HG03558 (cell line): ENCODE measurements at regions not wholly inside any gene's neighbourhood (a gene's known extent, or its start where the extent isn't known, plus 50 kb on each side); places are given as distances from the start of the nearest gene placed in this dataset.
"Not testable (repeated sequence)": the region's sequence is repeated elsewhere in the genome, so short reads cannot be mapped to it uniquely, and the experiment has no call there.

Source experiments
- ATAC-seq: cut with Tn5 transposase; IDR thresholded peaks from one replicate; pipeline ENCODE4 v1.9.1; 2021; ENCODE audit warnings: moderate number of reproducible peaks; ENCODE audit not compliant: unreplicated experiment; ENCODE audit errors: extremely low read depth

- ATAC-seq: no peak
Measured at GRCh38 chr13:97853550-97853949, 99.9 kb upstream of the IPO5 start.

GRCh38 chr13:97855570-97856303 is 97.7 kb upstream of the IPO5 start:
- no peak for ATAC-seq

DNA sequence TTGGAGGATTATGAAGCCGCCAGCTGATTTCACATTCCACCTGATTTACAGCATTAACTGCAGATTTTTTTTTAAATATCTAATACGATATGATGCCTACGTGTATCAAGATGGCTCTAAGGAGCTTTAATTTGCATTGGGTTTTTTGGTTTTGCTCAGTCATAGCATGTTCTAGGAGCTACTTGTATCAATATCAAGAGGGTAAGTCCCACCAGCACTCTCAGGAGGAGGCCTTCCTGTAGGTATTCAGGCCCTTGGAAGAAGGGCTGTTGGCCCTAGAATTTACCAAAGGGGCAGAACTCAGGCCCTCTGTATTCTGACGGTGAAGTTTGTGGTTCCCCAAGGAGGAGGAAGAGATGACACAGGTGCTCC is 97.2 kb upstream of the IPO5 start:
- ATAC-seq: no peak

GRCh38 chr13:97858161-97858560 is 95.3 kb upstream of the IPO5 start:
- no peak for ATAC-seq

DNA sequence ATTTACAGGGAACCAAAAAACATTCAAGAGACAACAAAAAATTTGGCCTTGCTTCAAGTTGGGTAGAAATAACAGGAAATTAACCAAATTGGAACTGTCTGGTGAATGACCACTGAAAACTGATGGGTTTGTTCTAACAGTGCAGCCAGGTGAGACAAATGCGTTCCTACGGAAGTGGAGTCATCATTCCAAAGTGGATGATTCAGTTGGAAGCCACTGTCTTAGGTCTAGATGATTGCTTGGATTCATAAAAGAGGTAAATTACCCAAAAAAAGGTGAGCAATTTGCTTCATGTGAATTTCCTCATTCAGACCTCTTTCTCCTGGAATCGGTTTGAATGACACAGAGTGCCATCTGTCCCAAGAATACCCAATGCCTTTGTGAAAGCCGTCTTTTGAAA is 87.1 kb upstream of the IPO5 start:
- no peak for ATAC-seq

- ATAC-seq: no peak
Measured at GRCh38 chr13:97866751-97867150, 86.7 kb upstream of the IPO5 start.

DNA sequence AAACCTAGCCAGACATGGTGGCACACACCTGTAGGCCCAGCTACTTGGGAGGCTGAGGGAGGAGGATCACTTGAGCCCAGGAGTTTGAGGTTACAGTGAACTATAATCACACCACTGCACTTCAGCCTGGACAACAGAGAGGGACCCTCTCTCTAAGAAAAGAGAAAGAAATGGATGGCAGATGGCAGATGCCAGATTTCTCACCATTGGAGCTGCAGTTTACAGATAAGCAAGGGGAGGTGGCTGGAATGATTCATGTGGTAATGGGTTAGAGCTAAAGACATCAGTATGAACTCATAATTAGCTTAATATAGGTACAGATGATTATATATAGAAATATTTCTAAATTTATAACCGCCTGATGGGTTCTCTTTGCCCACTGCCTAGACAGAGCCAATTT is 80.1 kb upstream of the IPO5 start:
- no peak for ATAC-seq

- no peak for ATAC-seq
Measured at GRCh38 chr13:97875218-97875617, 78.3 kb upstream of the IPO5 start.

DNA sequence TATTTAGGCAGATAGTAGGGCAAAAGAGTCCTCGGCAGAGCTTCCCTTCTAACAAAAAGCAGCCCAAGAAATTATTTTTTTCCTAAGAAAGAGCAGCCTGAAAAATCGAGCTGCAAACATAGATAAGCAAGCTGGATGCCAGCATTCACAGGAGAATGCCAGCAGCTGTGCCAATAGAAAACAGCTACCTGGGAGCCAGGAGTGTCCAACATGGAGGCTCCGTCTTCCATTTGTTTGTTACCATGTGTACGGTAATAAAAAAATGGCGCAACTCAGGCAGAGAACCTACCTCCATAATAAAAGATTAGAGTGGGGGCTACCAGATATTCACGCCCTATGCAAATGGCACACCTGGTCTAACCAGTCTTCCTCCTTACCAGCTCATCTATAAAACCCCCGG is 77.6 kb upstream of the IPO5 start:
- no peak for ATAC-seq

DNA sequence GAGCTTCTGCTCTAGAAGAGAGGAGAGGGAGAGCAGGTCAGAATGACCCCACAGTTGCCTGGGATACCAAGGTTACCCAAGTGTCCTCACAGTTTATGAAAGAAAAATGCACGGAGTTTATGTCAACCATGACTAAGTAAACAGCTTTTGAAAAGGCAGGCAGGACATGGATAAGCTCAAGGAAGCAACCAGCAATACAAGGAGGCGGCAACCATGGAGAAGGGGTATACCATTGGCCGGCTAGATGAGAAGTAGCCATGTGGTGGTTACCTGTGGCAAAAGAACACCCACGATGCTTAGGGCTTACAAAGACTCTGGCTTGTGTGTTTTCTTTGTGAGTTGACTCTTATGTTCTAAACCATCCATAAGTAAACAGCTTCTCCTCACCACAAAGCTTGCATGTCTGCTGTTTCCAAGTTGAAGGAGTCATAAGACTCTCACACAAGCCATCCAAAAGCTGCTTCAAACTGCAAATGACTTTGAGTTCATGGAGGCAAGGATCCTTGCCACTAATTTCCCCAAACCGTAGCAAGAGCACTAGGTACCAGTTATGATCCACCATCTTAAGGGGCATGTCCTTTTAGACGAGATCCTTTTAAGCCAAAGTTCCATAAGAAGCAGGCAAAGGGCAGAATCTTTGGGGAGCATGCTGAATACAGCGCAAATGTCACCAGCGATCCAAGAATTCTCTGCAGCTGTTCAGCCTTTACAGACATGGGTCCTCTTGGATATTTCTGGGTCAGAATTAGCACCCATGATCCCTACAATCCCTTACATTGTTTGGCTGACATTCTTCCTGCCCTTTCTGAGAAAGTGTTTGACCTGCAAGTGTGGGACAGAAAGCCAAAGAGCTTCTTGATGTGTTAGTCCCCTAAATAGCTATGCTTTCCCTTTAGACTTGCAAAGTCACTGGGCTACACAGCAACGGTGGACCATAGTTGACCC is 74.8 kb upstream of the IPO5 start:
- no peak for ATAC-seq

DNA sequence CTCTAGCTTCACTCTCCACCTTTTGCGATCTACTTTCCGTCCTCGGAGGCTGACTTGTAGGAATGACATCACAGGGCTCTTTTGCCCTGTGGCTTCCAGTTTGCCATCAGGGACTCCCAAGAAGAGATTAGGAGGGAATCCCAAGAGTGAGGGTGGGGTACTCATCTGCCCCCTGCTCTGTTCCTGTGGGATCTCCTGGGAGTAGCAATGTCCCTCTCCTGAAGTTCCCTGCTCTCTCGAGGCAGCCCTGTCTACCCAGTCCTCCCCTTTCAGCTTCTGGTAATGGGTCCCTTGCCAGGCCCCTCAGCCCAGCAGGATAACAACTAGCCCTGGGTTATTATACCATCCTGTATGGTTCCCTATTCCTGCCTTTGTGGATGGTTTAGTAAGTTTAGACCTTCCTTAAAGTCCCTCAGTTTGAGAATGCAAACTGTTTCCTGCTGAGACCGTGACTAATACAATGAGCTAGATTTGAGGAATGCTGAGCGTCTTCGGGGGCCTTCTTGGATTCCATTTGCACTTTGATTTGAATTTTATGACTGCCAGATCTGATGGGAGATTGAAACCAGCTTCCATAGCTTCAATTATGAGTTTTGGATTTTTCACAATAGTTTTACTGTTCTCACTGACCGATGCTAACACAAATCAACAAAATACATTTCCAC is 73.7 kb upstream of the IPO5 start:
- no peak for ATAC-seq

DNA sequence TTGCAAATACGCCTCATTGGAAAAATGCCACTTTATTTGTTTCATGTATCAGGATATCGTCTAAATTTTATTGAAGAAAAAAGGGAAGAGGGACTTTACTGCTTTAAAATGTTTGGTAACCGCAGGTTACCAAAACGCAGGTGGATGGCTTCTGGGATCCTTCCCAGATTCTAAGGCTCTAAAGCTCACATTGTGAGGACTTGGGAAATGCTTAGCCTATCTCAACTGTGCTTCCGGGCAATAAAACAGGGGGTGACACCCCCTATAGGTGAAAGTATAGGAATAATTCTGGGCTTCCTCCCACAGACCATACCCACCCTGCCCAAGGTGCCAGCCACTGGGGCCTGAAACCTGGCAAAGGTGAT is 73.2 kb upstream of the IPO5 start:
- ATAC-seq: no peak

- ATAC-seq: no peak
Measured at GRCh38 chr13:97881556-97881955, 71.9 kb upstream of the IPO5 start.

GRCh38 chr13:97883396-97883795 is 70.1 kb upstream of the IPO5 start:
- no peak for ATAC-seq

- no peak for ATAC-seq
Measured at GRCh38 chr13:97884707-97885468, 68.6 kb upstream of the IPO5 start.

DNA sequence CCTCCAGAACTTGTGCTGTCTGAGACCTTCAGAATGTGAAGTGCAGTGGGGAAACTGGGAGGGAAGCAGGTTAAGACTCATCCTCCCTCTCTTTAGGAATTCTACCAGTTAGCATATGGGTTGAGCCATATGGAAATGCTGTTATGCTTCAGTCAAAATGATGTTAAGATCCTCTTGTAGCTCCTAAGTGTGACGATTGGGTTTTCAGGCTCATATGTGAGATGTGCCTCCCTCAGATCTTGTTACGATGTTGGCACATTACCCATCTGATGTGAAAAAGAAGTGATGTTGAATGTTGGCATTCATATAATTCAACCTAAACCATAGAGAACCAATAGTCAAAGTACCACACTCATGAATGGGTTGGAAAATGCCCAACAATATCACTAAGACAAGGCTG is 67.8 kb upstream of the IPO5 start:
- no peak for ATAC-seq

- no peak for ATAC-seq
Measured at GRCh38 chr13:97889803-97890202, 63.7 kb upstream of the IPO5 start.

DNA sequence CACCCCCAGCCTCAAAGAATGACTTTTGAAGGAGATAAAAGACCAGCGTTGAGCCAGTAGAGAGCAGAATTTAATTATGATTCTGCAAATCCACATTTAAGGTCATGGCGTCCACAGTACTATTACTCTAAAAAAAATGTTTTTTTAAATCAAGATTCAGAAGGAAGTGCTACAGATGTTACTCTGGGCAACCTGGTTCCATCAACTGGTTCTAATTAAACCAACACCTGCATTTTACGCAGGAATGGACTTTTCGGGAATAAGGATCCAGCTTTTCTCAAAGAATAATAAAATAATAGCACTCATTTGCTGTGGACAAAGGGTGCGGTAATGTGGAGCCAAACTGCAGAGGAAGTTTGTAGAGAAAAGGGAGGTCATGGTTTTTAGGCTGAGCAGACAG is 62.9 kb upstream of the IPO5 start:
- no peak for ATAC-seq

- ATAC-seq: not testable (repeated sequence)
Measured at GRCh38 chr13:97891964-97892363, 61.5 kb upstream of the IPO5 start.

DNA sequence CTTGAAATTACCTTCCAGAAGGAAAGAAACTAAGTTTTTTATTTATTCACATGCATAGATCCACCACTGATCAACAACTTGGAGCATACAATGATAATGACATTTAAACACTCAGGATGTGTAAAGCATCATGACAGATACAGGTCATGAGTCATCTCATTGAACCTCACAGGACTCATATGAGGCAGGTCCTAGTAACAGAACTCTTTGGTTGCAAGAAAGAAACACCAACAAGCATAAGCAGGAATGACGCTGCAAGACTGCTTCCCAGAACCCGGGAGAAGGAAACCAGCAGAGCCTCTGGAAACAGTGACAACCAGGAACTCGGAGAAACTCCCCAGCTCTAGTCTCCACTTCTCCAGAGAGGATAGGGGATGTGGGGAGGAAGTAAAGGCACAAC is 60.8 kb upstream of the IPO5 start:
- no peak for ATAC-seq
